HG03135 (cell line): ENCODE measurements at regions not wholly inside any gene's neighbourhood (a gene's known extent, or its start where the extent isn't known, plus 50 kb on each side); places are given as distances from the start of the nearest gene placed in this dataset.

ENCODE experiments used
- ATAC-seq: cut with Tn5 transposase; IDR thresholded peaks from one replicate; pipeline ENCODE4 v1.9.1; 2021; ENCODE audit warnings: mild to moderate bottlenecking, moderate library complexity; ENCODE audit not compliant: unreplicated experiment

GRCh38 chr5:125836256-125836655 lies 587.0 kb upstream of the GRAMD2B start:
- ATAC-seq = no peak

- ATAC-seq = no peak
Observed at GRCh38 chr5:125837866-125838265, 585.3 kb upstream of the GRAMD2B start.

GRCh38 chr5:125847561-125847960 lies 575.6 kb upstream of the GRAMD2B start:
- ATAC-seq = no peak

- ATAC-seq = no peak
Observed at GRCh38 chr5:125848751-125849150, 574.5 kb upstream of the GRAMD2B start.

GRCh38 chr5:125856949-125857348 lies 566.3 kb upstream of the GRAMD2B start:
- ATAC-seq = no peak

- no peak for ATAC-seq
Observed at GRCh38 chr5:125863579-125863978, 559.6 kb upstream of the GRAMD2B start.

GRCh38 chr5:125865166-125865815 lies 557.9 kb upstream of the GRAMD2B start:
- ATAC-seq = no peak

- no peak for ATAC-seq
Observed at GRCh38 chr5:125868036-125868435, 555.2 kb upstream of the GRAMD2B start.

GRCh38 chr5:125870256-125870655 lies 553.0 kb upstream of the GRAMD2B start:
- no peak for ATAC-seq

- ATAC-seq = no peak
Observed at GRCh38 chr5:125874057-125874456, 549.2 kb upstream of the GRAMD2B start.

GRCh38 chr5:125874717-125875116 lies 548.5 kb upstream of the GRAMD2B start:
- no peak for ATAC-seq

GRCh38 chr5:125877248-125877647 lies 546.0 kb upstream of the GRAMD2B start:
- ATAC-seq = no peak

- no peak for ATAC-seq
Observed at GRCh38 chr5:125882061-125882460, 541.1 kb upstream of the GRAMD2B start.

- ATAC-seq = no peak
Observed at GRCh38 chr5:125883223-125883622, 540.0 kb upstream of the GRAMD2B start.

- no peak for ATAC-seq
Observed at GRCh38 chr5:125888358-125888757, 534.9 kb upstream of the GRAMD2B start.

GRCh38 chr5:125890511-125890931 lies 532.7 kb upstream of the GRAMD2B start:
- ATAC-seq = no peak

GRCh38 chr5:125891061-125891725 lies 532.0 kb upstream of the GRAMD2B start:
- no peak for ATAC-seq

GRCh38 chr5:125894383-125894782 lies 528.8 kb upstream of the GRAMD2B start:
- ATAC-seq = no peak

- no peak for ATAC-seq
Observed at GRCh38 chr5:125896368-125896767, 526.8 kb upstream of the GRAMD2B start.

GRCh38 chr5:125897089-125897488 lies 526.1 kb upstream of the GRAMD2B start:
- ATAC-seq = no peak

- ATAC-seq = no peak
Observed at GRCh38 chr5:125898851-125899405, 524.3 kb upstream of the GRAMD2B start.

GRCh38 chr5:125912028-125912427 lies 511.2 kb upstream of the GRAMD2B start:
- no peak for ATAC-seq
